NB4 (cell line): ENCODE measurements at regions not wholly inside any gene's neighbourhood (a gene's known extent, or its start where the extent isn't known, plus 50 kb on each side); places are given as distances from the start of the nearest gene placed in this dataset.

Source experiments
- CTCF ChIP-seq: IDR thresholded peaks from one replicate; pipeline ENCODE4 v1.5.1; 2012; ENCODE audit warnings: low read depth, low read length
- MAX ChIP-seq: IDR thresholded peaks from 2 replicates; pipeline ENCODE4 v1.6.1; 2011; ENCODE audit warnings: low read depth, low read length

GRCh38 chr6:9977411-9977810 lies 437.5 kb downstream of the TFAP2A start:
- TF ChIP-seq MAX (no peak), CTCF (no peak)
